Testis (tissue), 2 donors: ENCODE measurements at regions not wholly inside any gene's neighbourhood (a gene's known extent, or its start where the extent isn't known, plus 50 kb on each side); places are given as distances from the start of the nearest gene placed in this dataset.

Source experiments
- POLR2A ChIP-seq: fragments of 450-650 bp; IDR thresholded peaks from one replicate; pipeline ENCODE4 v1.6.1; 2017; ENCODE audit warnings: antibody characterized with exemption, mild to moderate bottlenecking, moderate library complexity
- TF ChIP-seq, protein P1 (sequence below), 3 experiments: fragments of 450-650 bp in 2 of 3; fragments of 200-600 bp in 1 of 3; sonication (generic) in 1 of 3; IDR thresholded peaks; one replicate each; pipeline ENCODE4 v1.5.1; 2016 to 2019; ENCODE audit warnings: antibody characterized with exemption in 3 of 3, mild to moderate bottlenecking in 2 of 3, moderate library complexity in 1 of 3

DNA sequence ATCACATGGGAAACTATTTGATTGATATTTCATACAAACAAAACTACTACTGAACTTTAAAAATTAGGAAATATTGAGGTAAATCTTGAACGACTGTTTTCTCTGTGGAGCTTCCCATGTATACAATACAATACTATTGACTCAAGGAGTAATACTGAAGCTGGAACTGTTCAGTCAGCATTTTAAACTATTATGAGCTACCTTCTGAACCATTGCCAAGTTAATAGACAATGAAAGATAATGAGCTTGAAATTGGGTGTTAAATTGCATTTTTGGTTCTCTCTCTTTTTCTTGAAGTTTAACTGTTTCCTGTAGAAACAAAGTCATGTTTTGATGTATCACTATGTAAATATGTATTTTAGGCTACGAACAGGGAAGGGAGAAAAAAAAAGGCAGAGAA is 569.2 kb downstream of the ZEB2 start:
- TF ChIP-seq, protein P1, sequence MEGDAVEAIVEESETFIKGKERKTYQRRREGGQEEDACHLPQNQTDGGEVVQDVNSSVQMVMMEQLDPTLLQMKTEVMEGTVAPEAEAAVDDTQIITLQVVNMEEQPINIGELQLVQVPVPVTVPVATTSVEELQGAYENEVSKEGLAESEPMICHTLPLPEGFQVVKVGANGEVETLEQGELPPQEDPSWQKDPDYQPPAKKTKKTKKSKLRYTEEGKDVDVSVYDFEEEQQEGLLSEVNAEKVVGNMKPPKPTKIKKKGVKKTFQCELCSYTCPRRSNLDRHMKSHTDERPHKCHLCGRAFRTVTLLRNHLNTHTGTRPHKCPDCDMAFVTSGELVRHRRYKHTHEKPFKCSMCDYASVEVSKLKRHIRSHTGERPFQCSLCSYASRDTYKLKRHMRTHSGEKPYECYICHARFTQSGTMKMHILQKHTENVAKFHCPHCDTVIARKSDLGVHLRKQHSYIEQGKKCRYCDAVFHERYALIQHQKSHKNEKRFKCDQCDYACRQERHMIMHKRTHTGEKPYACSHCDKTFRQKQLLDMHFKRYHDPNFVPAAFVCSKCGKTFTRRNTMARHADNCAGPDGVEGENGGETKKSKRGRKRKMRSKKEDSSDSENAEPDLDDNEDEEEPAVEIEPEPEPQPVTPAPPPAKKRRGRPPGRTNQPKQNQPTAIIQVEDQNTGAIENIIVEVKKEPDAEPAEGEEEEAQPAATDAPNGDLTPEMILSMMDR (IDR thresholded peaks at IDR 0.05): no peak
- no peak for TF ChIP-seq POLR2A
